Activated B cell treated with CpG ODN at 0.5 μM for 24 hours (primary cell): ENCODE measurements at regions not wholly inside any gene's neighbourhood (a gene's known extent, or its start where the extent isn't known, plus 50 kb on each side); places are given as distances from the start of the nearest gene placed in this dataset.

Source experiments
- ATAC-seq: fragments of 200-7000 bp; cut with Tn5 transposase; one replicate; pipeline ENCODE4 v1.10.0; 2021; ENCODE audit warnings: low read depth, mild to moderate bottlenecking, moderate library complexity
- CTCF ChIA-PET: fragments of 350-600 bp; sonication (Branson Sonifier 250); formaldehyde crosslinking; loops from one replicate; lab custom pipeline; 2021; ENCODE audit warnings: antibody characterized with exemption; lab: Charles Lee
- POLR2A ChIA-PET: fragments of 350-600 bp; sonication (Branson Sonifier 250); formaldehyde crosslinking; loops from one replicate; lab custom pipeline; 2021; ENCODE audit warnings: antibody characterized with exemption; lab: Charles Lee
- DNase-seq: peaks from one replicate; pipeline ENCODE4 v3.0.0; 2022
- H3K27ac Mint-ChIP-seq: one replicate; pipeline ENCODE4 v1.8.0; 2020; ENCODE audit warnings: mixed read lengths
- H3K27me3 Mint-ChIP-seq: one replicate; pipeline ENCODE4 v1.8.0; 2021; ENCODE audit warnings: mixed read lengths
- H3K36me3 Mint-ChIP-seq: one replicate; pipeline ENCODE4 v1.8.0; 2021; ENCODE audit warnings: low read depth, mixed read lengths
- H3K4me1 Mint-ChIP-seq: one replicate; pipeline ENCODE4 v1.8.0; 2021; ENCODE audit warnings: mixed read lengths
- H3K4me3 Mint-ChIP-seq: one replicate; pipeline ENCODE4 v1.8.0; 2020; ENCODE audit warnings: mild to moderate bottlenecking, mixed read lengths
- H3K9me3 Mint-ChIP-seq: one replicate; pipeline ENCODE4 v1.8.0; 2020; ENCODE audit warnings: mixed read lengths
- CTCF ChIP-seq: fragments of 200-600 bp; IDR thresholded peaks from one replicate; pipeline ENCODE4 v1.8.0; 2022; ENCODE audit warnings: antibody characterized with exemption, mild to moderate bottlenecking
- intact Hi-C: fragments of 100-400 bp; cut with micrococcal nuclease; formaldehyde crosslinking; loops from one replicate; pipeline ENCODE4 v1.15.1; 2024

GRCh38 chr13:44011036-44011435 is 131.3 kb downstream of the LACC1 start:
- intact Hi-C loops = no loop called here
- H3K9me3 Mint-ChIP-seq = no peaks in the 10 kb centered on the region
- TF ChIP-seq CTCF = no peak
- no peak overlapping the region for H3K4me3 Mint-ChIP-seq
- DNase-seq (no peak), ATAC-seq (no peak)
- no peaks in the 10 kb centered on the region for H3K27me3 Mint-ChIP-seq
- H3K36me3 Mint-ChIP-seq = no peaks in the 10 kb centered on the region
- no peak overlapping the region for H3K27ac Mint-ChIP-seq
- ChIA-PET CTCF (no interaction called here), POLR2A (no interaction called here)
- H3K4me1 Mint-ChIP-seq = no peaks in the 10 kb centered on the region

GRCh38 chr13:44012910-44013757 is 133.4 kb downstream of the LACC1 start:
- H3K27me3 Mint-ChIP-seq = no peaks in the 10 kb centered on the region
- intact Hi-C loops = no loop called here
- H3K4me1 Mint-ChIP-seq = peaks cover 7% of the 10 kb centered on the region
- TF ChIP-seq CTCF = no peak
- H3K27ac Mint-ChIP-seq = no peak overlapping the region
- POLR2A ChIA-PET = no interaction called here
- no peaks in the 10 kb centered on the region for H3K36me3 Mint-ChIP-seq
- no peaks in the 10 kb centered on the region for H3K9me3 Mint-ChIP-seq
- no peak for ATAC-seq
- no peak overlapping the region for H3K4me3 Mint-ChIP-seq
- DNase-seq = no peak
- CTCF ChIA-PET = no interaction called here

GRCh38 chr13:44013758-44014291 is 134.1 kb downstream of the LACC1 start:
- Mint-ChIP-seq H3K4me1 (peaks cover 9% of the 10 kb centered on the region), H3K36me3 (no peaks in the 10 kb centered on the region), H3K4me3 (no peak overlapping the region), H3K9me3 (no peaks in the 10 kb centered on the region), H3K27ac (no peak overlapping the region), H3K27me3 (no peaks in the 10 kb centered on the region)
- ATAC-seq = no peak
- TF ChIP-seq CTCF = no peak
- intact Hi-C loops = no loop called here
- no peak for DNase-seq
- ChIA-PET CTCF (no interaction called here), POLR2A (no interaction called here)

- TF ChIP-seq CTCF = no peak
- POLR2A ChIA-PET = no interaction called here
- Mint-ChIP-seq H3K27me3 (no peaks in the 10 kb centered on the region), H3K4me3 (no peak overlapping the region), H3K27ac (no peak overlapping the region), H3K9me3 (no peaks in the 10 kb centered on the region), H3K4me1 (peaks cover 9% of the 10 kb centered on the region), H3K36me3 (no peaks in the 10 kb centered on the region)
- ATAC-seq (no peak), DNase-seq (no peak)
- CTCF ChIA-PET = no interaction called here
- intact Hi-C loops = no loop called here
Observed at GRCh38 chr13:44014501-44014900, 134.8 kb downstream of the LACC1 start.

- ATAC-seq (no peak), DNase-seq (no peak)
- Mint-ChIP-seq H3K36me3 (no peaks in the 10 kb centered on the region), H3K9me3 (no peaks in the 10 kb centered on the region), H3K27me3 (no peaks in the 10 kb centered on the region), H3K4me1 (peaks cover 9% of the 10 kb centered on the region), H3K4me3 (no peak overlapping the region), H3K27ac (no peak overlapping the region)
- intact Hi-C loops = no loop called here
- POLR2A ChIA-PET = no interaction called here
- TF ChIP-seq CTCF = no peak
- CTCF ChIA-PET = no interaction called here
Observed at GRCh38 chr13:44015118-44015517, 135.4 kb downstream of the LACC1 start.
